ENCODE measurements at regions not wholly inside any gene's neighbourhood (a gene's known extent, or its start where the extent isn't known, plus 50 kb on each side); places are given as distances from the start of the nearest gene placed in this dataset.

- H2AFZ ChIP-seq (ENCODE audit: low read depth, low read length), result no peak overlapping the region
Observed at GRCh38 chr2:151113318-151113717, 148.3 kb downstream of the RBM43 start.

GRCh38 chr2:151111599-151112278, 149.9 kb downstream of the RBM43 start:
- no peak for FAIRE-seq
- no peaks in the 10 kb centered on the region for H3K36me3 Mint-ChIP-seq (ENCODE audit: low read depth, unreplicated experiment)

More at GRCh38 chr2:151113318-151113717, 148.3 kb downstream of the RBM43 start:
- Histone ChIP-seq H3K4me3 (ENCODE audit: insufficient read depth, low read depth, low read length) (no peak overlapping the region), H3K4me2 (ENCODE audit: low read length) (no peak overlapping the region), H3K36me3 (ENCODE audit: insufficient read depth, low read length) (no peaks in the 10 kb centered on the region), H3K9ac (ENCODE audit: low read length) (no peak overlapping the region), H3K79me2 (ENCODE audit: insufficient read depth, low read length) (no peaks in the 10 kb centered on the region), H3K27ac (ENCODE audit: low read depth, low read length) (no peak overlapping the region), H3K4me1 (ENCODE audit: insufficient read depth, low read length) (no peaks in the 10 kb centered on the region), H3K27me3 (ENCODE audit: insufficient read depth, low read length) (no peaks in the 10 kb centered on the region), H4K20me1 (ENCODE audit: insufficient read depth, low read length) (no peaks in the 10 kb centered on the region), H3K9me3 (ENCODE audit: insufficient read depth, low read depth, low read length) (no peaks in the 10 kb centered on the region)
- Mint-ChIP-seq H3K27ac (ENCODE audit: unreplicated experiment) (no peak overlapping the region), H3K27me3 (ENCODE audit: low read depth, unreplicated experiment) (no peaks in the 10 kb centered on the region), H3K9me3 (ENCODE audit: unreplicated experiment) (peaks cover 3% of the 10 kb centered on the region), H3K4me3 (ENCODE audit: unreplicated experiment) (no peak overlapping the region), H3K4me1 (ENCODE audit: low read depth, unreplicated experiment) (peaks cover 19% of the 10 kb centered on the region), H3K36me3 (ENCODE audit: low read depth, unreplicated experiment) (no peaks in the 10 kb centered on the region)
- no peak for FAIRE-seq
- DNase-seq (ENCODE audit: low read depth), result no peak
- TF ChIP-seq EZH2 (IDR thresholded peaks at IDR 0.05; ENCODE audit: insufficient read depth, low read length) (no peak), CTCF (IDR thresholded peaks at IDR 0.05; ENCODE audit: insufficient read depth, low read depth, low read length) (no peak)

More at GRCh38 chr2:151111599-151112278, 149.9 kb downstream of the RBM43 start:
- no peaks in the 10 kb centered on the region for H3K4me1 ChIP-seq (ENCODE audit: insufficient read depth, low read length)
- no peak overlapping the region for H3K4me2 ChIP-seq (ENCODE audit: low read length)
- H3K27ac Mint-ChIP-seq (ENCODE audit: unreplicated experiment), result peak overlapping the region; percentile 54
- H3K27me3 Mint-ChIP-seq (ENCODE audit: low read depth, unreplicated experiment), result no peaks in the 10 kb centered on the region
- no peak overlapping the region for H2AFZ ChIP-seq (ENCODE audit: low read depth, low read length)
- TF ChIP-seq EZH2 (IDR thresholded peaks at IDR 0.05; ENCODE audit: insufficient read depth, low read length), result no peak
- no peak for TF ChIP-seq CTCF (IDR thresholded peaks at IDR 0.05; ENCODE audit: insufficient read depth, low read depth, low read length)
- H3K27ac ChIP-seq (ENCODE audit: low read depth, low read length), result no peak overlapping the region
- H3K79me2 ChIP-seq (ENCODE audit: insufficient read depth, low read length), result no peaks in the 10 kb centered on the region
- no peaks in the 10 kb centered on the region for H3K27me3 ChIP-seq (ENCODE audit: insufficient read depth, low read length)
- H3K9ac ChIP-seq (ENCODE audit: low read length), result no peak overlapping the region
- H3K36me3 ChIP-seq (ENCODE audit: insufficient read depth, low read length), result no peaks in the 10 kb centered on the region
- no peaks in the 10 kb centered on the region for H3K9me3 Mint-ChIP-seq (ENCODE audit: unreplicated experiment)
- no peaks in the 10 kb centered on the region for H4K20me1 ChIP-seq (ENCODE audit: insufficient read depth, low read length)
- H3K9me3 ChIP-seq (ENCODE audit: insufficient read depth, low read depth, low read length), result no peaks in the 10 kb centered on the region
- H3K4me1 Mint-ChIP-seq (ENCODE audit: low read depth, unreplicated experiment), result peaks cover 19% of the 10 kb centered on the region
- H3K4me3 ChIP-seq (ENCODE audit: insufficient read depth, low read depth, low read length), result no peak overlapping the region
- H3K4me3 Mint-ChIP-seq (ENCODE audit: unreplicated experiment), result no peak overlapping the region
- peak; percentile 78 for DNase-seq (ENCODE audit: low read depth)

All from astrocyte (in vitro differentiated cells and primary cell).